GM19239 (cell line): ENCODE measurements at regions not wholly inside any gene's neighbourhood (a gene's known extent, or its start where the extent isn't known, plus 50 kb on each side); places are given as distances from the start of the nearest gene placed in this dataset.

Experiments
- DNase-seq: peaks from one replicate; pipeline ENCODE4 v3.0.0; 2011; ENCODE audit warnings: low spot score; ENCODE audit not compliant: insufficient read length
- FAIRE-seq: peaks from 2 replicates; lab custom pipeline; 2011; peaks lifted over from hg19 to GRCh38; lab: Jason Lieb, UNC

DNA sequence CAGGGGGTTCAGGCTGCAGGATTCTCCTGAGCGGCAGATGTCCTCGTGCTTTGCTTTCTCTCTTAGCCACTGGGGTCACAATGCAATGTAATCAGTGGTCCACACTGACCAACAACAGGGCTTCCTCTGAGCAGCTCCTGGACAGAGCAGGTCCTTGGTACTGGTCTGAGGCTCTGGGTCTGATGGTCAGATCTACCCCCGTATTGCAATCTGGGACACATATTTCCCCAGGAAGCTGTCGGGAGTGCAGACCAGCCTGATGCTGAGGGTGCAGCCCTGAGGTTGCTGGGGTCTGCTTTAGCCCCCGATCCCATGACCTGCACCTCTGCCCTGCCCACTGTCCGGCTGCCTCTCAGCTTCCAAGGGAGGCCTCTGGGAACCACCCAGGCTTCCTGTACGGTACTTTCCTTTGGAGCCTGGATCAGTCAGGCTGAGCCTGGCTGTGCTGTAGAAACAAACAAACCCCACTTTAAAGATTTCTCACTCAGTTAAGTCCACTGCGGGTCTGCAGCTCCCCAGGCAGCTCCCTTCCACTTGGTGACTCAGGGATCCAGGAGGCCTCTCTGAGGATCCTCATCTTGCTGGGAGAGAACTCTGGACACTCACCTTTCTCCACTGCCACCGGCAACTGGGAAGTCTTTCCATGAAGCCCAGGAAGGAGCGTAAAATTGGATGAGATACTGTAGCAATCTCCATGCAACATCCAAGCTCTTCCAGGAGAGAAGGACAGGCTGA, 1046.6 kb downstream of the TBC1D22A start:
- DNase-seq (no peak), FAIRE-seq (no peak)

DNA sequence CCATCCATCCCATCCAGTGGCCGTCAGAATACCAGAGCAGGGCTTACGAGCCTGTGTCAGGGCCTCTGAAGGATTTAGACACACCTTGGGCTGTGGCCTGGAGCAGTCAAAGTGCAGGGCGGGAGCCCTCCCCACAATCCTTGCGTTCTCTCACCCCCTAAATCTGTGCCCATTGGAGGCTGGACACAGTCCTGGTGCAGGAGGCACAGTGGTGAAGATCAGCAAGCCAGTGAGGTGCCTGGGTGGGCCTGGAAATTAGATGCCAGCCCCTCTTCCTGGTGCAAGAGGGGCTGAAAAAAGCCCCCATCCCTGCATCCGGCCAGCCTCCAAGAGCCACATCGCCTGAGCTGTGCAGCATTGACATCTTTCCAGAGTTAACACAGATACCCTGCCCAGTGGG, 1045.8 kb downstream of the TBC1D22A start:
- no peak for FAIRE-seq

DNA sequence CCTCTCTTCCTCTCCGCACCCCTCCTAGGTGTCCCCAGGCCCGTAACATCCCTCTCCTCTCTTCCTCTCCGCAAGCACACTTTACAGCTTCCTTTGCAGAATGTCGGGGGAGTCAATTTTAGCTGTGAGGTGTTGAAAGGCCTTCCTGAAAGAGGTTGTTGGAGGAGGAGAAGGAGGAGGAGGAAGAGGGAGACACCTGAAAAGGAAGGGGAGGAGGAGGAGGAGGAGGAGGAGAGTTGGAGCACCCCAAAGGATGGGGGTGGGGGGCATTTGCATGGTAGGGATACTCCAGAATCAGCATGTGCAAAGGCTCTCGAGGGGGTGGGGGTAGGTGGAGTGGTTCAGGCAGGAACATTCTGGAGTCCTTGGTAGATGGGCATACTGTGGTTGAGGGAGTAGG, 1045.1 kb downstream of the TBC1D22A start:
- no peak for FAIRE-seq

More for the DNA sequence above, 1045.8 kb downstream of the TBC1D22A start:
- no peak for DNase-seq

GRCh38 chr22:47806894-47807293, 1044.4 kb downstream of the TBC1D22A start:
- FAIRE-seq = no peak

More for the DNA sequence above, 1045.1 kb downstream of the TBC1D22A start:
- no peak for DNase-seq

GRCh38 chr22:47805394-47805935, 1043.0 kb downstream of the TBC1D22A start:
- FAIRE-seq (no peak), DNase-seq (no peak)

More at GRCh38 chr22:47806894-47807293, 1044.4 kb downstream of the TBC1D22A start:
- DNase-seq = no peak

GRCh38 chr22:47804281-47804680, 1041.8 kb downstream of the TBC1D22A start:
- FAIRE-seq = no peak
- DNase-seq = no peak

DNA sequence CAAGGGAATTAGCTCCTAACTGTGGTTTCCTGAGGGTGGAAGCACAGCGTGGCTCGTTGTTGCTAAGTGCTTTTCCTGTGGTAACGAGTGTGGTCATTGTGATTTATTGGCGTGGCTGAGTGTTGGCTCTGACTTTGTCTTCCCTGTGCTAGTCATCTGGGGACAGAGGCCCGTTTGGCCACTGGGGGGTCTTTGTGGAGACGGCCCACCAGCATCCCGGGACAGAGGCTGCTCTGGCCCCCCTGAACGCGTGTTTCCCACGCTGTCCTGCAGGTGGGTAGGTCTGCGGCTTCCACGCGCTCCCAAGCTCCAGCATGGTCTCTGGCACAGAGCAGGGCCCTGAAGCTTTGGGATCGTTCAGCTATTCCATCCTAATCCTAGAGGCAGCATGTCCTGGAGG, 1040.0 kb downstream of the TBC1D22A start:
- no peak for FAIRE-seq

GRCh38 chr22:47801541-47802245, 1039.2 kb downstream of the TBC1D22A start:
- FAIRE-seq = no peak

More for the DNA sequence above, 1040.0 kb downstream of the TBC1D22A start:
- DNase-seq = no peak

GRCh38 chr22:47798229-47798628, 1035.8 kb downstream of the TBC1D22A start:
- DNase-seq (no peak), FAIRE-seq (no peak)

More at GRCh38 chr22:47801541-47802245, 1039.2 kb downstream of the TBC1D22A start:
- DNase-seq = no peak

DNA sequence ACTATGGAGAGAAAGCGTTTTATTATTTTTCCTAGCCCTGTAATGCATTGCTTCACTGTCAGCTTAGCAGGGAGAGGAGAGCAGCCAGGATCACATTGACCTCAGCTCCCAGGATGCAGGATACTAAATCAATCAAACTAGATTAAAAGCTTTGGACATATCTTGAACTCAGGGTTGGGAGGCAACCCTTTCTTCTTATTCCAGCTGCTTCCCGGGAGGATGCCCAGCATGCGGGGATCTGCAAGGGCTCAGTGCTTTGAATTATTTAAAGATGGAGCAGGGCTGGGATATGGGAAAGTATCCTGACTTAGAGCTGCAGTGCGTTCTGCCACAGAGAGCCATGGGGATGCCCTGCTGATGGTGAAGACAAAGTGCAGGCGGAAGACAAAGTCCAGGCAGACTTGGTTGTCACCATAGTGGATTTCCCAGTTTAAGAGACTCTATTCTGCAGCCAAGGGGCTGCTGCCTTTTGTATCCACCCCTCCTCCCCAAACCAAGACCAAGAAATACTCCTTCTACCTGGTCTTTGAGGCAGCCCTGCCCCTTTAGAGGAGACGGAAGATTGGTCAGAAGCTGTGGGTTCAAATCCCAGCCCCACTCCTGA, 1035.0 kb downstream of the TBC1D22A start:
- FAIRE-seq (no peak), DNase-seq (no peak)

DNA sequence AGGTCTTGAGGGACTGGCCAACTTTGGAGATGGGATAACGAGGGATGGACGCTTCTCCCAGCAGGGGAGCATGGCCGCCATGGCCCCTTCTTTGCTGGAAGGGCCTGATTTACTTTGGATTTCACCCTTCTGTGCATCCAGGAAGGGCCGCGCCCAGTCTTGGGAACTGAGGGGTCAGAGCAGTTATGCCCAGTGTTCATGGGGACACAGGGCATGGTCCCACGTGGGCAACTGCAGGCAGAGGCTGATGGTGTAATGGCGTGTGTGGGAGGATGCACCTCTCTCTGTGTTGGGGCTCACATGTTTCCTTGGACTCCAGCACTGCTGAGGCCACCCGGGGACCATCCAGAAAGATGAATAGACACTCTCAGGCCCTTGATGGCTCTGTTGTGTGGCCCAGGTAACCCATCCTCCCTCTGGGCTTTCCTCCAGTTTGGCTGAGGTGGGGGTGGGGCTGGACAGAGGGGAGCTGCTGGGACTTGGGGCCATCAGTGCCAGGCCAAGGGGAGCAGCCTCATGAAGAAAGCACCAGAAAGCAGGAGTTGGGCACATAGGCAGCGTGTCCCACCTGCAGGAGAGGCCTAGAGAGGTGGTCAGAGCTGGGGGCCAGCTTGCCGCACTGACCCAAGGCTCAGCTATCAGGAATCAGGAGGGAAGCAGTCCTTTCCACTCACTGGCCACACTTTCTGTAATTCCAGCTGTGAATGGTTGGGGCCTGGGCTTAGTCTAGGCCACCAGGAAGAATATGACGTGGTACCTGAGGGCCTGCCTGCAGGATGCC, 1033.9 kb downstream of the TBC1D22A start:
- DNase-seq = no peak
- FAIRE-seq = no peak

DNA sequence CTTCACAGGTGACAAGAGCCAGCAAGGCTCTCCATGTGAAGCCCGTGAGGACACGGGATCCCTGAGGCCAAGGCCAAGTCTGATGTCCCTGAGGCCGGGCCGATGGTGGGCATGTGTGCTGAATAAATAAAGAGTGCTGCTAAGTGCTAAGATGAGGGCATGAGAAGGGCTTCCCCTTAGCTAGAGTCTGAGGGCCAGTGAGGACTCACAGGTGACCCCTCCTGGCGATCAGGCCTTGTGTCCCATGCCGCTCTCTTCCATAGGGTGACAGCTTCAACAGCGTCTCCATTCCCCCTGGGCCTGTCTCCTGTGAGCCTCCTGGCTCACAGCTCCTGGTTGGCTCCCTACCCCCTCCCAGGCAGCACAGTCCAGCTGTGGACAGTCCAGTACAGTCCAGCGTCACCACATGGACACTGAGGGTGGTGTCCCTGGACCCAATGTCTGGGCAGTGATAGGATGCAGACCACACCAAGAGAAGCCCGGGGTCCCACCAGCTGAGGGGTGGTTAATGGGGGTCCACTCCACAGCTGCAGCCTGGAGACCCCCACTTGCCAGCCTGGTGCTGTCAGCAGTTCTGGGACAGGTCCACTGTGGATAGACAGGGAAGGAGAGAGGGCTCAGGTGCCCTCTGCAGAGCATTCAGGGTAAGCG, 1033.2 kb downstream of the TBC1D22A start:
- DNase-seq = no peak
- no peak for FAIRE-seq

GRCh38 chr22:47794851-47795250, 1032.4 kb downstream of the TBC1D22A start:
- FAIRE-seq = no peak

GRCh38 chr22:47793304-47794101, 1031.1 kb downstream of the TBC1D22A start:
- FAIRE-seq = no peak
- DNase-seq = no peak

More at GRCh38 chr22:47794851-47795250, 1032.4 kb downstream of the TBC1D22A start:
- no peak for DNase-seq

DNA sequence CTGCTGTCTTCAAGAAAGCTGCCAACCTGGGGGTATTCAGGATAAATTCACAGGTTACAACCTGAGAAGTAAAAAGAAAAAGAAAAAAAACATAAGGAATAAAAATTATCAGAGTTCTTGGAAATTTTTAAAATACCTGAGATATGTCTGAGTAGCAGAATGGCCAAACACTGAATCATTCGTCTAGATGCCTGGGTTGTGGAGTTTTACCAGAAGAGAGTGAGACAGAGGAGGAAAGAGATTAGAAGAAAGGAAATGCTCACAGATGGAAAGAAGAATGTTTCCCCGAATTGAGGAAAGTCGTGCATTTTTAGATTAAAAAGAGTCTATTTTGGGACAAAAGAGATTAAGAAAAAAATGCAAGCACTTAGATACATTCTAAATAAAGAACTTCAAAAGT, 1026.7 kb downstream of the TBC1D22A start:
- no peak for FAIRE-seq
- DNase-seq = no peak

DNA sequence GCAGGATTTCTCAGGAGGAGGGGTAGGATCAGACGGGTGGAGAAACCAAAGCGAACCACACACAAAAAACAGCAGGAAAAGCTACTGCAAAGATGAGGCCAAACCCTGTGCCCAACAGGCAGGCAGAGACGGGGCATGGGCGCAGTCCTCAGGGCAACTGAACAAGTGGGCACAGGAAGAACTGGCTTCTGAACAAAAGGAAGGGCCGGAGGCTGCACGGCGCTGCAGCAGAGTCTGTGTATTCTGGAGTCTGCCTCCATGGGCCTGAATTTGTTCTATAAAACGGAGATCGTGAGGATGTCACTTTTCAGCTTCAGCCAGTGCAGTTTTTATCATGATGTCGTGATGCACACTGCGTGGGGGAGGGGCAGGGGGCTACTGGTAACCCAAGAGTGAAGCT, 1026.0 kb downstream of the TBC1D22A start:
- DNase-seq = no peak
- FAIRE-seq = no peak

DNA sequence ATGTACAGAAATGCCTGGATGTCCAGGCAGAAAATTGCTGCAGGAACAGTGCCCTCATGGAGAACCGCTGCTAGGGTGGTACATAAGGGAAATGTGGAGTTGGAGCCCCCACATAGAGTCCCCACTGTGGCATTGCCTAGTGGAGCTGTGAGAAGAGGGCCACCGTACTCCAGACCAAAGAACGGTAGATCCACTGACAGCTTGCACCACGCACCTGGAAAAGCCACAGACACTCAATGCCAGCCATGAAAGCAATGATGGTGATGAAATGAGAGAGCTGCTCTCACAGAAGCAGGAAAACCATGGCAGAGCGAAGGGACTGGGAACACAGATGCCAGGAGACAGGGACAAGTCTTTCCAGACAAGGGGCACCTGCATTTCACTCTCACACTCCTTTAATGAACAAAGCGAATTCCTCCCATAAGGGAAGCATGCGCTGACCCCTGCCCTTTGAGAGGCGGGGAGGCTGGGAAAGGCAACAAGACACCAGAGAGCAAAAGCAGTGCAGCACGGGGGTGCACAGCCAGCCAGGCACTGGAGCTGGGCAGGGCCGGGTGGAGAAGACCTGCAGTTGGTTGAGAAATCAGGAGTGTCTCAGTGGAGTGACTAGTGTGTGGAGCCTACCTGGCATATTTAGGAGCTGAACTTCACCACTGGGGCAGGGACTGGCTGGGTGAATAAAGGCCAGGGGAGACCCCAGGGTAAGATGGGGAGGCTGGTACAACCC, 1025.2 kb downstream of the TBC1D22A start:
- FAIRE-seq (no peak), DNase-seq (no peak)

- DNase-seq (no peak), FAIRE-seq (no peak)
Observed at GRCh38 chr22:47786650-47787290, 1024.3 kb downstream of the TBC1D22A start.
